Astrocyte (in vitro differentiated cells and primary cell): ENCODE measurements at regions not wholly inside any gene's neighbourhood (a gene's known extent, or its start where the extent isn't known, plus 50 kb on each side); places are given as distances from the start of the nearest gene placed in this dataset.

Experiments
- DNase-seq: peaks from one replicate; pipeline ENCODE4 v3.0.0-alpha.2; 2010; ENCODE audit warnings: low read depth
- FAIRE-seq: peaks from 2 replicates; lab custom pipeline; 2011; peaks lifted over from hg19 to GRCh38; lab: Jason Lieb, UNC
- H2AFZ ChIP-seq: 2 replicates; pipeline ENCODE4 v1.6.0; 2012; ENCODE audit warnings: low read depth, low read length, inconsistent platforms
- H3K27ac ChIP-seq: 2 replicates; pipeline ENCODE4 v1.5.1; 2011; ENCODE audit warnings: low read depth, low read length, inconsistent platforms
- H3K27me3 ChIP-seq: 2 replicates; pipeline ENCODE4 v1.6.0; 2011; ENCODE audit warnings: low read length, inconsistent platforms; ENCODE audit not compliant: insufficient read depth
- H3K36me3 ChIP-seq: 2 replicates; pipeline ENCODE4 v1.5.1; 2011; ENCODE audit warnings: low read length, inconsistent platforms; ENCODE audit not compliant: insufficient read depth
- H3K4me1 ChIP-seq: 2 replicates; pipeline ENCODE4 v1.5.1; 2011; ENCODE audit warnings: low read length, inconsistent platforms; ENCODE audit not compliant: insufficient read depth
- H3K4me2 ChIP-seq: 2 replicates; pipeline ENCODE4 v1.6.0; 2012; ENCODE audit warnings: low read length, inconsistent platforms
- H3K4me3 ChIP-seq: 2 replicates; pipeline ENCODE4 v1.5.1; 2011; ENCODE audit warnings: low read depth, mild to moderate bottlenecking, low read length, inconsistent platforms; ENCODE audit not compliant: insufficient read depth
- H3K79me2 ChIP-seq: 2 replicates; pipeline ENCODE4 v1.6.0; 2012; ENCODE audit warnings: mild to moderate bottlenecking, low read length, inconsistent platforms; ENCODE audit not compliant: insufficient read depth
- H3K9ac ChIP-seq: 2 replicates; pipeline ENCODE4 v1.6.0; 2012; ENCODE audit warnings: mild to moderate bottlenecking, low read length, inconsistent platforms
- H3K9me3 ChIP-seq: 2 replicates; pipeline ENCODE4 v1.5.1; 2012; ENCODE audit warnings: low read depth, mild to moderate bottlenecking, low read length, inconsistent platforms; ENCODE audit not compliant: insufficient read depth
- H4K20me1 ChIP-seq: 2 replicates; pipeline ENCODE4 v1.6.0; 2012; ENCODE audit warnings: low read length, inconsistent platforms; ENCODE audit not compliant: insufficient read depth
- H3K27ac Mint-ChIP-seq: one replicate; pipeline ENCODE4 v1.8.0; 2021; ENCODE audit warnings: mild to moderate bottlenecking, mixed read lengths; ENCODE audit not compliant: unreplicated experiment
- H3K27me3 Mint-ChIP-seq: one replicate; pipeline ENCODE4 v1.8.0; 2021; ENCODE audit warnings: low read depth, mixed read lengths; ENCODE audit not compliant: unreplicated experiment
- H3K36me3 Mint-ChIP-seq: one replicate; pipeline ENCODE4 v1.8.0; 2021; ENCODE audit warnings: low read depth, mixed read lengths; ENCODE audit not compliant: unreplicated experiment
- H3K4me1 Mint-ChIP-seq: one replicate; pipeline ENCODE4 v1.8.0; 2021; ENCODE audit warnings: low read depth, mixed read lengths; ENCODE audit not compliant: unreplicated experiment
- H3K4me3 Mint-ChIP-seq: one replicate; pipeline ENCODE4 v1.8.0; 2021; ENCODE audit warnings: mild to moderate bottlenecking, moderate library complexity, mixed read lengths; ENCODE audit not compliant: unreplicated experiment
- H3K9me3 Mint-ChIP-seq: one replicate; pipeline ENCODE4 v1.8.0; 2021; ENCODE audit warnings: mild to moderate bottlenecking, mixed read lengths; ENCODE audit not compliant: unreplicated experiment
- EZH2 ChIP-seq: IDR thresholded peaks from 2 replicates; pipeline ENCODE4 v1.6.1; 2012; ENCODE audit warnings: mild to moderate bottlenecking, low read length, inconsistent platforms; ENCODE audit not compliant: insufficient read depth
- TF ChIP-seq, protein P1 (sequence below): IDR thresholded peaks from 2 replicates; pipeline ENCODE4 v1.5.1; 2011; ENCODE audit warnings: low read depth, mild to moderate bottlenecking, inconsistent platforms, low read length, moderate library complexity; ENCODE audit not compliant: insufficient read depth

DNA sequence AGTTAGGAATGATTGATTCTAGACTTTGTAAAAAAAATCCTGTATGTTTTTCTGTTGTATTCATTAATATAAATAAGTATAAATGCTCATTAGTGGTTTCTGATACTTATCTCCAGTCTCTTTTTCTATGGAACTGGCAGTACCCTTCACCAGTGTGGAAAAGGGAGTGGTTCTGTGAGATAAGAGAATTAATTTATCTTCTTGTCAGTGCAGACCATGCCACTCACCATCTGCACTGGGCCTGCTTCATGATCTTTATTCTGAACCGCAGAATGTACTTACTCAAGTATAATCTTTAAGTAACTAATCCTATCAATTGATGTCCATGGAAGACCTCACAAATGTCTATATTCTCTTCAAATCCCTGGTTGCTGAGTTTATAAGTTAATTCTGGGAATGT is 836.1 kb upstream of the CDH8 start:
- Histone ChIP-seq H3K36me3 (no peaks in the 10 kb centered on the region), H3K9me3 (no peaks in the 10 kb centered on the region), H3K79me2 (no peaks in the 10 kb centered on the region), H3K27me3 (no peaks in the 10 kb centered on the region), H3K27ac (no peak overlapping the region), H4K20me1 (no peaks in the 10 kb centered on the region), H3K4me2 (no peak overlapping the region), H3K4me3 (no peak overlapping the region), H3K9ac (no peak overlapping the region), H2AFZ (no peak overlapping the region), H3K4me1 (no peaks in the 10 kb centered on the region)
- Mint-ChIP-seq H3K4me3 (no peak overlapping the region), H3K27ac (no peak overlapping the region), H3K36me3 (no peaks in the 10 kb centered on the region), H3K9me3 (no peaks in the 10 kb centered on the region), H3K27me3 (no peaks in the 10 kb centered on the region), H3K4me1 (no peaks in the 10 kb centered on the region)
- DNase-seq, result no peak
- no peak for TF ChIP-seq EZH2
- TF ChIP-seq, protein P1, sequence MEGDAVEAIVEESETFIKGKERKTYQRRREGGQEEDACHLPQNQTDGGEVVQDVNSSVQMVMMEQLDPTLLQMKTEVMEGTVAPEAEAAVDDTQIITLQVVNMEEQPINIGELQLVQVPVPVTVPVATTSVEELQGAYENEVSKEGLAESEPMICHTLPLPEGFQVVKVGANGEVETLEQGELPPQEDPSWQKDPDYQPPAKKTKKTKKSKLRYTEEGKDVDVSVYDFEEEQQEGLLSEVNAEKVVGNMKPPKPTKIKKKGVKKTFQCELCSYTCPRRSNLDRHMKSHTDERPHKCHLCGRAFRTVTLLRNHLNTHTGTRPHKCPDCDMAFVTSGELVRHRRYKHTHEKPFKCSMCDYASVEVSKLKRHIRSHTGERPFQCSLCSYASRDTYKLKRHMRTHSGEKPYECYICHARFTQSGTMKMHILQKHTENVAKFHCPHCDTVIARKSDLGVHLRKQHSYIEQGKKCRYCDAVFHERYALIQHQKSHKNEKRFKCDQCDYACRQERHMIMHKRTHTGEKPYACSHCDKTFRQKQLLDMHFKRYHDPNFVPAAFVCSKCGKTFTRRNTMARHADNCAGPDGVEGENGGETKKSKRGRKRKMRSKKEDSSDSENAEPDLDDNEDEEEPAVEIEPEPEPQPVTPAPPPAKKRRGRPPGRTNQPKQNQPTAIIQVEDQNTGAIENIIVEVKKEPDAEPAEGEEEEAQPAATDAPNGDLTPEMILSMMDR, result no peak
- no peak for FAIRE-seq

DNA sequence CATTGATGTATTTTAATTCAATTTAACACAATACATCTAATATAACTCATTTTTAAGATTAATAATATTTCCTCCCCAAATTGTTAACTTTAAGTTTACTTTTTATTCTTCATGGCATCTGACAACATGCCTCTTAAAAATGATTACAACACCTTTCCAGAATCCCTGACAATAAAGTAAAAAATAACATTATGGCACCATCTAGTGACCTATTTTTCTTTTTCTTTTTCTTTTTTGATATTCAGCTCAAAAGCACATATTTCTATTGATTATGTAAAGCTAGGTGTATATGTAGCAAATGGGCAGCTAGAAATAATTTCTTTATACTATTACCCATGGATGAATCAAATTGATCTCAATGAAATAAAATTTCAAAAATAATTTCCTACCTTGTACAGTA is 834.3 kb upstream of the CDH8 start:
- no peak overlapping the region for H3K27ac Mint-ChIP-seq
- no peak overlapping the region for H3K27ac ChIP-seq
- H3K27me3 ChIP-seq, result no peaks in the 10 kb centered on the region
- no peaks in the 10 kb centered on the region for H3K27me3 Mint-ChIP-seq
- H3K36me3 Mint-ChIP-seq, result no peaks in the 10 kb centered on the region
- H3K9ac ChIP-seq, result no peak overlapping the region
- H3K9me3 Mint-ChIP-seq, result no peaks in the 10 kb centered on the region
- FAIRE-seq, result no peak
- H3K4me1 Mint-ChIP-seq, result no peaks in the 10 kb centered on the region
- H3K4me3 ChIP-seq, result no peak overlapping the region
- no peaks in the 10 kb centered on the region for H4K20me1 ChIP-seq
- H2AFZ ChIP-seq, result no peak overlapping the region
- no peaks in the 10 kb centered on the region for H3K36me3 ChIP-seq
- no peaks in the 10 kb centered on the region for H3K9me3 ChIP-seq
- DNase-seq, result no peak
- no peak overlapping the region for H3K4me2 ChIP-seq
- no peaks in the 10 kb centered on the region for H3K79me2 ChIP-seq
- TF ChIP-seq EZH2, result no peak
- TF ChIP-seq, protein P1, result no peak
- H3K4me3 Mint-ChIP-seq, result no peak overlapping the region
- H3K4me1 ChIP-seq, result no peaks in the 10 kb centered on the region

DNA sequence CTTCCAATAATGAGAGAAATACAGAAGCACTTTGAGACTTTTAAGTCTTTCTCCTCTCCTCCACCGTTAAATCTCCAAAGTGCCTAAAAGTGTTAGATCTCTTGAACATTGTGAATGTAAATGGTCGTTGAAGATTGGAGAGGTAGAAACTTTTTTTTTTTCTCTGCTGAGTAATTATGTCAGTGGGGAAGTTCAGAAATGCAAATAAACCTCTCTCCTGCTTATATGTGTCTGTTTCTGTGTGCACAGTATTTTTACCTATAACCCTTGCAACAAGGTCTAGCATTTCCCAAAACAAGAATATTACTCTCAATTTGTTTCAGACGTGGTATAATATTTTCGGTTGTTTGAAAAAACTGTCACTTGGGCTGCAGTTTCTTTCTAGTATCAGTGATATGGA is 833.6 kb upstream of the CDH8 start:
- DNase-seq (no peak), FAIRE-seq (no peak)
- no peak overlapping the region for H3K4me3 Mint-ChIP-seq
- no peaks in the 10 kb centered on the region for H3K27me3 Mint-ChIP-seq
- Histone ChIP-seq H4K20me1 (no peaks in the 10 kb centered on the region), H2AFZ (no peak overlapping the region), H3K4me2 (no peak overlapping the region), H3K9me3 (no peaks in the 10 kb centered on the region), H3K4me1 (no peaks in the 10 kb centered on the region), H3K27me3 (no peaks in the 10 kb centered on the region), H3K9ac (no peak overlapping the region), H3K27ac (no peak overlapping the region), H3K36me3 (no peaks in the 10 kb centered on the region), H3K79me2 (no peaks in the 10 kb centered on the region), H3K4me3 (no peak overlapping the region)
- no peak overlapping the region for H3K27ac Mint-ChIP-seq
- no peaks in the 10 kb centered on the region for H3K36me3 Mint-ChIP-seq
- H3K9me3 Mint-ChIP-seq, result no peaks in the 10 kb centered on the region
- TF ChIP-seq EZH2, result no peak
- TF ChIP-seq, protein P1, result no peak
- H3K4me1 Mint-ChIP-seq, result no peaks in the 10 kb centered on the region
